ENCODE measurements at regions not wholly inside any gene's neighbourhood (a gene's known extent, or its start where the extent isn't known, plus 50 kb on each side); places are given as distances from the start of the nearest gene placed in this dataset.

- H3K27me3 ChIP-seq: no peaks in the 10 kb centered on the region
- no peaks in the 10 kb centered on the region for H3K9me3 ChIP-seq (replicated peaks in 1 of 3)
- TF ChIP-seq CTCF (IDR thresholded peaks at IDR 0.05): no peak
- TF ChIP-seq POLR2A (IDR thresholded peaks at IDR 0.05): no peak
- H3K4me3 ChIP-seq: no peak overlapping the region
- H3K4me1 ChIP-seq (replicated peaks in 1 of 2): no peaks in the 10 kb centered on the region
- WGBS, 4 donors: 75 to 85% (median 81%) methylated on average over 2 of the region's 2 CpGs
- H3K27ac ChIP-seq: no peak overlapping the region
- no peak for DNase-seq
- H3K36me3 ChIP-seq (replicated peaks in 1 of 2): no peaks in the 10 kb centered on the region
- intact Hi-C loops (cut with DNase I): no loop called here
Observed at GRCh38 chr15:95448531-95449229, 881.8 kb upstream of the NR2F2 start.

DNA sequence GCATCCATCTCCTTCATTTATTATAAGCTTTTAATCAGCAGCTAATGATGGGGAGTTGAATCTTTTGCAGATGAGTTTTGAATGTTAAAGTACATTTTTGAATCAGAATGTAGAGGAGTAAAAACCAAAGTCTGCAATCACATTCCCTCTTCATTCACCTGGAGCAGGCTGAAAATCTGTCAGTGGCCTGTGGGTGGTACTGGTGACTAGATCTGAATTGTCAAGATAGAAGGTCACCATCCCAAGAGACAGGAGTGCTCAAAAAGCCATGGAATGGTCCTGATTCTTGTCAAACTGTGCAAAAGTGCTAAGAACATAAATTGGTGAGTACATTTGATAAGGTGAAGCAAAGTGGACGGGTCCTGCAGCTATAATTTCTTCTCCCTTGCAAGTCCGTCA is 881.3 kb upstream of the NR2F2 start:
- no peaks in the 10 kb centered on the region for H3K36me3 ChIP-seq (replicated peaks in 1 of 2)
- no peak overlapping the region for H3K4me3 ChIP-seq
- TF ChIP-seq CTCF (IDR thresholded peaks at IDR 0.05): no peak
- TF ChIP-seq POLR2A (IDR thresholded peaks at IDR 0.05): no peak
- H3K4me1 ChIP-seq (replicated peaks in 1 of 2): no peaks in the 10 kb centered on the region
- no peak for DNase-seq
- no peak overlapping the region for H3K27ac ChIP-seq
- H3K27me3 ChIP-seq: no peaks in the 10 kb centered on the region
- H3K9me3 ChIP-seq (replicated peaks in 1 of 3): no peaks in the 10 kb centered on the region
- WGBS, 4 donors: 84 to 90% (median 86%) methylated on average over 2 of the region's 2 CpGs
- intact Hi-C loops (cut with DNase I): no loop called here

GRCh38 chr15:95450413-95450812 is 880.1 kb upstream of the NR2F2 start:
- intact Hi-C loops (cut with DNase I): no loop called here
- H3K36me3 ChIP-seq (replicated peaks in 1 of 2): no peaks in the 10 kb centered on the region
- no peaks in the 10 kb centered on the region for H3K27me3 ChIP-seq
- no peak overlapping the region for H3K4me3 ChIP-seq
- 44 to 58% (median 47%) methylated on average over 1 of the region's 1 CpG for WGBS, 4 donors
- H3K9me3 ChIP-seq (replicated peaks in 1 of 3): no peaks in the 10 kb centered on the region
- TF ChIP-seq CTCF (IDR thresholded peaks at IDR 0.05) (no peak), POLR2A (IDR thresholded peaks at IDR 0.05) (no peak)
- H3K4me1 ChIP-seq (replicated peaks in 1 of 2): no peaks in the 10 kb centered on the region
- no peak for DNase-seq
- H3K27ac ChIP-seq: no peak overlapping the region

DNA sequence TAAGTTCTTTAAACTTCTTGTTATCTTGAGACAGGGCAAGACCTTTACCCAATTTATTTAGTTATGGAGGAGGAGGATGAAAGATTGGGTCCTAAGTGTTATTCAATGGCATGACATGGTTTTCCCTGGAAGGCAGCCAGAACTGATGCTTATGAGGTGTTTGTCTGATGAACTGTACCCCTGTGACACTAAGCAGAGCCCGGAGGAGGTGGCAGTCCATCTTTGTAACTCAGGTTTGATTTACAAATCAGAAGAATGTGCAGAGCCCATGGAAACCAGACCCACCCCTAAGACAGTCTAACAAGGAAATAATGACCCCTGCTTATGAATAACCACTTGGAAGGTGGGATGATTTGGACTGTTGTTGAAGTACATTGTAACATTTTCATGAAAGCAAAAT is 878.6 kb upstream of the NR2F2 start:
- Histone ChIP-seq H3K4me3 (no peak overlapping the region), H3K27me3 (no peaks in the 10 kb centered on the region), H3K9me3 (replicated peaks in 1 of 3) (no peaks in the 10 kb centered on the region), H3K27ac (no peak overlapping the region), H3K4me1 (replicated peaks in 1 of 2) (no peaks in the 10 kb centered on the region), H3K36me3 (replicated peaks in 1 of 2) (no peaks in the 10 kb centered on the region)
- intact Hi-C loops (cut with DNase I): no loop called here
- WGBS, 4 donors: 56 to 90% (median 67%) methylated on average over 1 of the region's 1 CpG
- TF ChIP-seq CTCF (IDR thresholded peaks at IDR 0.05) (no peak), POLR2A (IDR thresholded peaks at IDR 0.05) (no peak)
- DNase-seq: no peak
